ENCODE measurements at regions not wholly inside any gene's neighbourhood (a gene's known extent, or its start where the extent isn't known, plus 50 kb on each side); places are given as distances from the start of the nearest gene placed in this dataset.

DNA sequence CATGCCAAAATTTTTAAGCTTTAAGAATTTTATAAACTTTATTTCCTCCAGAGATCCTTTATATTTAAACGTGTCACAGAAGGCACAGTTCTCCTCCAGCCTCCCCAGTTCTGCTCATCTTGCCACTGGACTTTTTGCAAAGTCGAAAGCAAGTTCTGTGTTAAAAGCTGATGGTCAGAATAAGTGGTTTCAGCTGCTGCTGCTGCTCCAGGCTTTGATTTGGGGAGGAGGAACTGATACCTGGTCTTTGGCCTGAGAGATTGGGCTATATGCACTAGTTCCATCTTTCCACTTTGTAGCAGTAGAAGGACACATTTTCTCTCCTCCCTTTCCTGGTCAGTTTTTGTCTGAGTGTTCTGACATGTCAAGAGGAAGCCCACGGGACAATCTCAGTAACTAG, 435.9 kb upstream of the PHF14 start:
- no peaks in the 10 kb centered on the region for H3K79me2 ChIP-seq
- H4K20me1 ChIP-seq (ENCODE audit: insufficient read depth, poor library complexity, severe bottlenecking): no peaks in the 10 kb centered on the region
- WGBS (ENCODE audit: low lambda C conversion rate, missing lambda C conversion rate): 79% methylated on average over 3 of the region's 3 CpGs
- no peaks in the 10 kb centered on the region for H3K4me1 ChIP-seq (ENCODE audit: insufficient read depth)
- no peaks in the 10 kb centered on the region for H3K27me3 ChIP-seq
- TF ChIP-seq EZH2phosphoT487 (IDR thresholded peaks at IDR 0.05; ENCODE audit: low read depth, severe bottlenecking, unreplicated experiment) (no peak), CTCF (IDR thresholded peaks at IDR 0.05; ENCODE audit: poor library complexity) (no peak), EZH2 (IDR thresholded peaks at IDR 0.05; ENCODE audit: borderline replicate concordance) (no peak)
- no peak overlapping the region for H3K27ac ChIP-seq
- H3K36me3 ChIP-seq (replicated peaks; ENCODE audit: insufficient read depth, low read depth): no peaks in the 10 kb centered on the region
- H3K9me2 ChIP-seq (replicated peaks; ENCODE audit: insufficient read depth): no peaks in the 10 kb centered on the region
- DNase-seq (ENCODE audit: low spot score): no peak
- H3K4me2 ChIP-seq: no peak overlapping the region
- no peak overlapping the region for H2AFZ ChIP-seq
- no peak overlapping the region for H3K4me3 ChIP-seq
- H3K9me3 ChIP-seq (ENCODE audit: low read depth): no peaks in the 10 kb centered on the region

- Histone ChIP-seq H3K79me2 (no peaks in the 10 kb centered on the region), H3K36me3 (replicated peaks; ENCODE audit: insufficient read depth, low read depth) (no peaks in the 10 kb centered on the region), H3K9me3 (ENCODE audit: low read depth) (no peaks in the 10 kb centered on the region), H4K20me1 (ENCODE audit: insufficient read depth, poor library complexity, severe bottlenecking) (no peaks in the 10 kb centered on the region), H2AFZ (no peak overlapping the region), H3K4me3 (no peak overlapping the region), H3K27me3 (no peaks in the 10 kb centered on the region), H3K4me2 (no peak overlapping the region), H3K27ac (no peak overlapping the region), H3K4me1 (ENCODE audit: insufficient read depth) (no peaks in the 10 kb centered on the region), H3K9me2 (replicated peaks; ENCODE audit: insufficient read depth) (no peaks in the 10 kb centered on the region)
- no peak for DNase-seq (ENCODE audit: low spot score)
- TF ChIP-seq CTCF (IDR thresholded peaks at IDR 0.05; ENCODE audit: poor library complexity) (no peak), EZH2phosphoT487 (IDR thresholded peaks at IDR 0.05; ENCODE audit: low read depth, severe bottlenecking, unreplicated experiment) (no peak), EZH2 (IDR thresholded peaks at IDR 0.05; ENCODE audit: borderline replicate concordance) (no peak)
- 95% methylated on average over 5 of the region's 5 CpGs for WGBS (ENCODE audit: low lambda C conversion rate, missing lambda C conversion rate)
These were observed 416.3 kb upstream of the PHF14 start for GRCh38 chr7:10557375-10557774.

- Histone ChIP-seq H4K20me1 (ENCODE audit: insufficient read depth, poor library complexity, severe bottlenecking) (no peaks in the 10 kb centered on the region), H3K27ac (no peak overlapping the region), H3K9me3 (ENCODE audit: low read depth) (no peaks in the 10 kb centered on the region), H3K4me3 (no peak overlapping the region), H3K27me3 (no peaks in the 10 kb centered on the region), H3K9me2 (replicated peaks; ENCODE audit: insufficient read depth) (no peaks in the 10 kb centered on the region), H3K79me2 (no peaks in the 10 kb centered on the region), H3K4me2 (no peak overlapping the region), H3K36me3 (replicated peaks; ENCODE audit: insufficient read depth, low read depth) (no peaks in the 10 kb centered on the region), H3K4me1 (ENCODE audit: insufficient read depth) (no peaks in the 10 kb centered on the region), H2AFZ (no peak overlapping the region)
- no peak for TF ChIP-seq EZH2phosphoT487 (IDR thresholded peaks at IDR 0.05; ENCODE audit: low read depth, severe bottlenecking, unreplicated experiment)
- TF ChIP-seq EZH2 (IDR thresholded peaks at IDR 0.05; ENCODE audit: borderline replicate concordance): no peak
- no peak for TF ChIP-seq CTCF (IDR thresholded peaks at IDR 0.05; ENCODE audit: poor library complexity)
- DNase-seq (ENCODE audit: low spot score): no peak
These were observed 413.2 kb upstream of the PHF14 start for GRCh38 chr7:10560497-10560896.

DNA sequence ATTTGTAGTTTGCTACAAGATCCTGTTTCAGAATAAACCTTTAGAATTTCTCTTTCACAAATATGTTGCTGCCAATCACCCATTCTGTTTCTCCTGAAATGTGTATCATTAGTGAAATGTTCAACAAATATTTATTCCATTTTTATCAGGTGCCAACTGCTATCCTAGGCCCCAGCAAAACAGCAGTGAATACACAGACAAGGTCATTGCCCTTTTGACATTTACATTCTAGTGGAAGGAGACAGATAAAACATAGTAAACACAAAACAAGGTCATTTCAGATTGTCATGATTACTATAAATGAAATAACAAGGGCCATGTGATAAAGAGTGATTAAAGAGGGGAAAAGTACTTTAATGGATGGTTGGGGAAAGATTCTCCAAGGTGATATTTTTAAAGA, 404.8 kb upstream of the PHF14 start:
- DNase-seq (ENCODE audit: low spot score): no peak
- Histone ChIP-seq H3K4me1 (ENCODE audit: insufficient read depth) (no peaks in the 10 kb centered on the region), H2AFZ (no peak overlapping the region), H3K36me3 (replicated peaks; ENCODE audit: insufficient read depth, low read depth) (no peaks in the 10 kb centered on the region), H3K79me2 (no peaks in the 10 kb centered on the region), H3K4me2 (no peak overlapping the region), H3K4me3 (no peak overlapping the region), H3K9me3 (ENCODE audit: low read depth) (no peaks in the 10 kb centered on the region), H3K9me2 (replicated peaks; ENCODE audit: insufficient read depth) (no peaks in the 10 kb centered on the region), H3K27ac (no peak overlapping the region), H4K20me1 (ENCODE audit: insufficient read depth, poor library complexity, severe bottlenecking) (no peaks in the 10 kb centered on the region), H3K27me3 (no peaks in the 10 kb centered on the region)
- TF ChIP-seq CTCF (IDR thresholded peaks at IDR 0.05; ENCODE audit: poor library complexity): no peak
- TF ChIP-seq EZH2 (IDR thresholded peaks at IDR 0.05; ENCODE audit: borderline replicate concordance): no peak
- no peak for TF ChIP-seq EZH2phosphoT487 (IDR thresholded peaks at IDR 0.05; ENCODE audit: low read depth, severe bottlenecking, unreplicated experiment)

Measured in hepatocyte (in vitro differentiated cells).